ENCODE measurements at regions not wholly inside any gene's neighbourhood (a gene's known extent, or its start where the extent isn't known, plus 50 kb on each side); places are given as distances from the start of the nearest gene placed in this dataset.

DNA sequence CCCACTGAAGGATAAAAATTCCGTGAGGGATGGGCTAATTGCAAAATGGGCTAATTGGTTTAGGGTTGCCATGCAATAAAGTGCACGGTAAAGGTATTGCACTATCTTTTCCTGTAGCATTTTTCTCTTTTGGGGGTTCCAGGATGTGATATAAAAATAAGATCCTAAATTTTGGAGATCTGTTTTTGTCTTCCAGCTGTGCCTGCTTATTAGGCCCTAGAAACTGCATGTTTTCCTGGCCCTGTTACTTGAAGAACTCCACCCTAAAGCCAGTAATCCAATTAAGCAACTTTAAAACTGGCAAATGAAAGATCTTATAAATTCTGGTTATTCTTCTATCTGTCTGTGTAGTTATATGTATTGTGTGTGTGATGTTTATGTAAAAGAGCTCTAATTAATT is 2489.6 kb downstream of the PCDH9 start:
- TF ChIP-seq ZNF8 (CRISPR knock-in tag; IDR thresholded peaks at IDR 0.05) (no peak), ZFP3 (CRISPR knock-in tag; IDR thresholded peaks at IDR 0.05) (no peak), ZNF565 (CRISPR knock-in tag; conservative IDR thresholded peaks at IDR 0.05; ENCODE audit: low read depth) (no peak), BACH2 (CRISPR knock-in tag; IDR thresholded peaks at IDR 0.05; ENCODE audit: borderline replicate concordance) (no peak), PPARA (CRISPR knock-in tag; IDR thresholded peaks at IDR 0.05; ENCODE audit: borderline replicate concordance) (no peak)
- TF ChIP-seq, protein P1, sequence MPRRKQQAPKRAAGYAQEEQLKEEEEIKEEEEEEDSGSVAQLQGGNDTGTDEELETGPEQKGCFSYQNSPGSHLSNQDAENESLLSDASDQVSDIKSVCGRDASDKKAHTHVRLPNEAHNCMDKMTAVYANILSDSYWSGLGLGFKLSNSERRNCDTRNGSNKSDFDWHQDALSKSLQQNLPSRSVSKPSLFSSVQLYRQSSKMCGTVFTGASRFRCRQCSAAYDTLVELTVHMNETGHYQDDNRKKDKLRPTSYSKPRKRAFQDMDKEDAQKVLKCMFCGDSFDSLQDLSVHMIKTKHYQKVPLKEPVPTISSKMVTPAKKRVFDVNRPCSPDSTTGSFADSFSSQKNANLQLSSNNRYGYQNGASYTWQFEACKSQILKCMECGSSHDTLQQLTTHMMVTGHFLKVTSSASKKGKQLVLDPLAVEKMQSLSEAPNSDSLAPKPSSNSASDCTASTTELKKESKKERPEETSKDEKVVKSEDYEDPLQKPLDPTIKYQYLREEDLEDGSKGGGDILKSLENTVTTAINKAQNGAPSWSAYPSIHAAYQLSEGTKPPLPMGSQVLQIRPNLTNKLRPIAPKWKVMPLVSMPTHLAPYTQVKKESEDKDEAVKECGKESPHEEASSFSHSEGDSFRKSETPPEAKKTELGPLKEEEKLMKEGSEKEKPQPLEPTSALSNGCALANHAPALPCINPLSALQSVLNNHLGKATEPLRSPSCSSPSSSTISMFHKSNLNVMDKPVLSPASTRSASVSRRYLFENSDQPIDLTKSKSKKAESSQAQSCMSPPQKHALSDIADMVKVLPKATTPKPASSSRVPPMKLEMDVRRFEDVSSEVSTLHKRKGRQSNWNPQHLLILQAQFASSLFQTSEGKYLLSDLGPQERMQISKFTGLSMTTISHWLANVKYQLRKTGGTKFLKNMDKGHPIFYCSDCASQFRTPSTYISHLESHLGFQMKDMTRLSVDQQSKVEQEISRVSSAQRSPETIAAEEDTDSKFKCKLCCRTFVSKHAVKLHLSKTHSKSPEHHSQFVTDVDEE (CRISPR knock-in tag; IDR thresholded peaks at IDR 0.05) = no peak
- TF ChIP-seq, protein P2, sequence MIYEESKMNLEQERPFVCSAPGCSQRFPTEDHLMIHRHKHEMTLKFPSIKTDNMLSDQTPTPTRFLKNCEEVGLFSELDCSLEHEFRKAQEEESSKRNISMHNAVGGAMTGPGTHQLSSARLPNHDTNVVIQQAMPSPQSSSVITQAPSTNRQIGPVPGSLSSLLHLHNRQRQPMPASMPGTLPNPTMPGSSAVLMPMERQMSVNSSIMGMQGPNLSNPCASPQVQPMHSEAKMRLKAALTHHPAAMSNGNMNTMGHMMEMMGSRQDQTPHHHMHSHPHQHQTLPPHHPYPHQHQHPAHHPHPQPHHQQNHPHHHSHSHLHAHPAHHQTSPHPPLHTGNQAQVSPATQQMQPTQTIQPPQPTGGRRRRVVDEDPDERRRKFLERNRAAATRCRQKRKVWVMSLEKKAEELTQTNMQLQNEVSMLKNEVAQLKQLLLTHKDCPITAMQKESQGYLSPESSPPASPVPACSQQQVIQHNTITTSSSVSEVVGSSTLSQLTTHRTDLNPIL (CRISPR knock-in tag; IDR thresholded peaks at IDR 0.05; ENCODE audit: low read depth) = no peak
- no peak for ATAC-seq

DNA sequence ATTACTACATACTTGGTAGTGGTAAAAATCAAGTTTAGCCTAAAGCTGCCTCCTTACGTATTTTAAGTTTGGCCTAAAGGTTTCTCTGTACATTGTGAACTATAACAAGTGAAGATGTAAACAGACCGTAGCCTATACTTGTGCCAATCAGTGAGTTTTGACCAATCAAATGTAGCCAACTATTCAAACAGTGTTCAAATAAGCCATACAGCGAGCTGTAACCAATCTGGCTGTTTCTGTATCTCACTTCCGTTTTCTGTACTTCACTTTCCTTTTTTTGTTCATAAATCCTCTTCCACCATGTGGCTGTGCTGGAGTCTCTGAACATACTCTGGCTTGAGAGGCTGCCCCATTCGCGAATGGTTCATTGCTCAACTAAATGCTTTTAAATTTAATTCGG is 2504.6 kb downstream of the PCDH9 start:
- TF ChIP-seq RARB (CRISPR knock-in tag; IDR thresholded peaks at IDR 0.05) = no peak
- TF ChIP-seq BACH2 (CRISPR knock-in tag; IDR thresholded peaks at IDR 0.05; ENCODE audit: borderline replicate concordance) = no peak
- no peak for TF ChIP-seq ZFP3 (CRISPR knock-in tag; IDR thresholded peaks at IDR 0.05)
- no peak for TF ChIP-seq ZFP30 (CRISPR knock-in tag; IDR thresholded peaks at IDR 0.05)
- TF ChIP-seq, protein P3, sequence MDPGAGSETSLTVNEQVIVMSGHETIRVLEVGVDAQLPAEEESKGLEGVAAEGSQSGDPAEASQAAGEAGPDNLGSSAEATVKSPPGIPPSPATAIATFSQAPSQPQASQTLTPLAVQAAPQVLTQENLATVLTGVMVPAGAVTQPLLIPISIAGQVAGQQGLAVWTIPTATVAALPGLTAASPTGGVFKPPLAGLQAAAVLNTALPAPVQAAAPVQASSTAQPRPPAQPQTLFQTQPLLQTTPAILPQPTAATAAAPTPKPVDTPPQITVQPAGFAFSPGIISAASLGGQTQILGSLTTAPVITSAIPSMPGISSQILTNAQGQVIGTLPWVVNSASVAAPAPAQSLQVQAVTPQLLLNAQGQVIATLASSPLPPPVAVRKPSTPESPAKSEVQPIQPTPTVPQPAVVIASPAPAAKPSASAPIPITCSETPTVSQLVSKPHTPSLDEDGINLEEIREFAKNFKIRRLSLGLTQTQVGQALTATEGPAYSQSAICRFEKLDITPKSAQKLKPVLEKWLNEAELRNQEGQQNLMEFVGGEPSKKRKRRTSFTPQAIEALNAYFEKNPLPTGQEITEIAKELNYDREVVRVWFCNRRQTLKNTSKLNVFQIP (CRISPR knock-in tag; IDR thresholded peaks at IDR 0.05; ENCODE audit: borderline replicate concordance, low read depth) = no peak
- TF ChIP-seq, protein P1 (CRISPR knock-in tag; IDR thresholded peaks at IDR 0.05) = no peak
- ATAC-seq = no peak

DNA sequence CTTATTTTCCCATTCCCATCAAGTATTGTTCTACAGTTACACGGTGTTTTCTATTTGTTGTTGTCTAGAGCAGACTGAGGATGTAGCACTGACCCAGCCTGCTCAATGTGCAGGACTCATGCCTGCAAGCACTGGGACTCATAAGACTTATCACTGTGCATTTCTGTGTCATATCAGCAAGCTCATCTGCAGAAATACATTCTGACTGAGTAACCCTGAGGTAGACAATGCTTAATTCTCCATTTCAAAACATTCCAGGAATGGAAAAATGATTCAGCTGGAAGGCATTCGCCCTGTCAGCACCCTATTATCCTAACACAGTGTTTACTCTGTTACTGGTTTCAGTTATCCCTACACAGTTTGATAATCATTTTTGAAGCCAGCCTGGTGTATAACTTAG is 2506.4 kb downstream of the PCDH9 start:
- TF ChIP-seq ISL1 (CRISPR knock-in tag; IDR thresholded peaks at IDR 0.05) (peak; percentile 94), ZNF565 (CRISPR knock-in tag; conservative IDR thresholded peaks at IDR 0.05; ENCODE audit: low read depth) (no peak), SNAI2 (CRISPR knock-in tag; IDR thresholded peaks at IDR 0.05) (no peak), TCF4 (CRISPR knock-in tag; IDR thresholded peaks at IDR 0.05; ENCODE audit: borderline replicate concordance) (0 out of 2 replicates have a peak, but pooled peaks have one; percentile 17), TOX (CRISPR knock-in tag; IDR thresholded peaks at IDR 0.05; ENCODE audit: borderline replicate concordance) (peak; percentile 44; the same call in 1 of the 2 replicates)
- TF ChIP-seq, protein P3 (CRISPR knock-in tag; IDR thresholded peaks at IDR 0.05; ENCODE audit: borderline replicate concordance, low read depth) = peak; percentile 85; the same call in 1 of the 2 replicates
- TF ChIP-seq, protein P2 (CRISPR knock-in tag; IDR thresholded peaks at IDR 0.05; ENCODE audit: low read depth) = peak; percentile 92
- ATAC-seq = peak; percentile 100

DNA sequence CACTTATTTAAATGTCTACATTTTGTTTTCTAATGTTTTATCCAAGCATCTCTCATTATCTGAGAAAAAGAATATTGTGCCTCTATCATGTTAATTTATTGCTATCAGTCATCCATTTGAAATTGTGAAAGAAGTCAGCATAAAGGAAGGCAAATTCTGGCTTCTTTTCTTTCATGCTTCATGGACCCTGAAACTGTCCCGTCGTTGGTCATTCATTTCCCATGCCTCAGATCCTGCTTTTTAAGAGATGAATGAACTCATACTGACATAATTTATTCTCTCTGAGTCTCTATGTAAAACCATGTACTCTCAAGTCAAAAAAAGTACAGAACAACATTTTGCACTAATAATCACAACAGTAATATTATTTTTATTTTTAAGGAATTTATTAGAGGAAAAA is 2512.0 kb downstream of the PCDH9 start:
- no peak for ATAC-seq
- TF ChIP-seq TCF4 (CRISPR knock-in tag; IDR thresholded peaks at IDR 0.05; ENCODE audit: borderline replicate concordance) (no peak), OSR1 (CRISPR knock-in tag; IDR thresholded peaks at IDR 0.05) (no peak), GLIS3 (CRISPR knock-in tag; IDR thresholded peaks at IDR 0.05) (no peak), ZNF8 (CRISPR knock-in tag; IDR thresholded peaks at IDR 0.05) (no peak), ISL1 (CRISPR knock-in tag; IDR thresholded peaks at IDR 0.05) (no peak), ZC3H10 (CRISPR knock-in tag; IDR thresholded peaks at IDR 0.05) (no peak), PPARA (CRISPR knock-in tag; IDR thresholded peaks at IDR 0.05; ENCODE audit: borderline replicate concordance) (no peak)
- TF ChIP-seq, protein P4, sequence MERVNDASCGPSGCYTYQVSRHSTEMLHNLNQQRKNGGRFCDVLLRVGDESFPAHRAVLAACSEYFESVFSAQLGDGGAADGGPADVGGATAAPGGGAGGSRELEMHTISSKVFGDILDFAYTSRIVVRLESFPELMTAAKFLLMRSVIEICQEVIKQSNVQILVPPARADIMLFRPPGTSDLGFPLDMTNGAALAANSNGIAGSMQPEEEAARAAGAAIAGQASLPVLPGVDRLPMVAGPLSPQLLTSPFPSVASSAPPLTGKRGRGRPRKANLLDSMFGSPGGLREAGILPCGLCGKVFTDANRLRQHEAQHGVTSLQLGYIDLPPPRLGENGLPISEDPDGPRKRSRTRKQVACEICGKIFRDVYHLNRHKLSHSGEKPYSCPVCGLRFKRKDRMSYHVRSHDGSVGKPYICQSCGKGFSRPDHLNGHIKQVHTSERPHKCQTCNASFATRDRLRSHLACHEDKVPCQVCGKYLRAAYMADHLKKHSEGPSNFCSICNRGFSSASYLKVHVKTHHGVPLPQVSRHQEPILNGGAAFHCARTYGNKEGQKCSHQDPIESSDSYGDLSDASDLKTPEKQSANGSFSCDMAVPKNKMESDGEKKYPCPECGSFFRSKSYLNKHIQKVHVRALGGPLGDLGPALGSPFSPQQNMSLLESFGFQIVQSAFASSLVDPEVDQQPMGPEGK (CRISPR knock-in tag; IDR thresholded peaks at IDR 0.05; ENCODE audit: borderline replicate concordance) = no peak
- TF ChIP-seq, protein P5, sequence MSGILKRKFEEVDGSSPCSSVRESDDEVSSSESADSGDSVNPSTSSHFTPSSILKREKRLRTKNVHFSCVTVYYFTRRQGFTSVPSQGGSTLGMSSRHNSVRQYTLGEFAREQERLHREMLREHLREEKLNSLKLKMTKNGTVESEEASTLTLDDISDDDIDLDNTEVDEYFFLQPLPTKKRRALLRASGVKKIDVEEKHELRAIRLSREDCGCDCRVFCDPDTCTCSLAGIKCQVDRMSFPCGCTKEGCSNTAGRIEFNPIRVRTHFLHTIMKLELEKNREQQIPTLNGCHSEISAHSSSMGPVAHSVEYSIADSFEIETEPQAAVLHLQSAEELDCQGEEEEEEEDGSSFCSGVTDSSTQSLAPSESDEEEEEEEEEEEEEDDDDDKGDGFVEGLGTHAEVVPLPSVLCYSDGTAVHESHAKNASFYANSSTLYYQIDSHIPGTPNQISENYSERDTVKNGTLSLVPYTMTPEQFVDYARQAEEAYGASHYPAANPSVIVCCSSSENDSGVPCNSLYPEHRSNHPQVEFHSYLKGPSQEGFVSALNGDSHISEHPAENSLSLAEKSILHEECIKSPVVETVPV (CRISPR knock-in tag; IDR thresholded peaks at IDR 0.05) = no peak
